SU-DHL-6 (cell line): ENCODE measurements at regions not wholly inside any gene's neighbourhood (a gene's known extent, or its start where the extent isn't known, plus 50 kb on each side); places are given as distances from the start of the nearest gene placed in this dataset.

ENCODE experiments used
- H2AFZ ChIP-seq: fragments of 200-600 bp; sonication (generic); 2 replicates; pipeline ENCODE4 v1.6.1; 2014; ENCODE audit warnings: low read depth, mild to moderate bottlenecking, moderate library complexity, mixed read lengths, antibody characterized with exemption, low read length; ENCODE audit not compliant: severe bottlenecking
- H3F3A ChIP-seq: fragments of 200-600 bp; shearing (Covaris generic); 2 replicates; pipeline ENCODE4 v1.6.0; 2016; ENCODE audit warnings: antibody characterized with exemption, mild to moderate bottlenecking; ENCODE audit not compliant: insufficient read depth
- H3K27ac ChIP-seq: fragments of 200-600 bp; sonication (generic); 2 replicates; pipeline ENCODE4 v1.5.1; 2016; ENCODE audit warnings: low read depth, mild to moderate bottlenecking, low read length, moderate library complexity, mixed read lengths
- H3K27me3 ChIP-seq: fragments of 200-600 bp; sonication (generic), shearing (Covaris generic); 2 replicates; pipeline ENCODE4 v1.6.0; 2014; ENCODE audit warnings: mild to moderate bottlenecking, low read length
- H3K36me3 ChIP-seq: fragments of 200-600 bp; sonication (generic); 2 replicates; pipeline ENCODE4 v1.6.1; 2014; ENCODE audit warnings: mild to moderate bottlenecking, low read length, mixed read lengths
- H3K4me2 ChIP-seq: fragments of 300-600, 200-600 bp; shearing (Covaris generic), sonication (generic); 2 replicates; pipeline ENCODE4 v1.6.0; 2014; ENCODE audit warnings: low read length, low read depth, mild to moderate bottlenecking; ENCODE audit not compliant: poor library complexity, severe bottlenecking
- H3K4me3 ChIP-seq: fragments of 200-600 bp; sonication (generic); 2 replicates; pipeline ENCODE4 v1.5.1; 2014; ENCODE audit warnings: antibody characterized with exemption, low read length, mild to moderate bottlenecking, mixed read lengths; ENCODE audit not compliant: insufficient read depth, poor library complexity, severe bottlenecking
- H3K79me2 ChIP-seq: fragments of 200-600 bp; sonication (generic); 2 replicates; pipeline ENCODE4 v1.6.1; 2014; ENCODE audit warnings: mild to moderate bottlenecking, low read length, moderate library complexity; ENCODE audit not compliant: insufficient read depth
- H3K9ac ChIP-seq: fragments of 200-600 bp; sonication (generic); 2 replicates; pipeline ENCODE4 v1.7.0; 2014; ENCODE audit warnings: mild to moderate bottlenecking, low read length
- H3K9me2 ChIP-seq: fragments of 200-600 bp; sonication (generic); replicated peaks from 2 replicates; pipeline ENCODE4 v1.6.1; 2014; ENCODE audit warnings: low read length; ENCODE audit not compliant: insufficient read depth
- H3K9me3 ChIP-seq: fragments of 200-600 bp; sonication (generic); 2 replicates; pipeline ENCODE4 v1.6.1; 2014; ENCODE audit warnings: low read length, mixed read lengths; ENCODE audit not compliant: insufficient read depth
- H4K20me1 ChIP-seq: fragments of 200-600 bp; sonication (generic); 2 replicates; pipeline ENCODE4 v1.6.1; 2014; ENCODE audit warnings: low read depth, mild to moderate bottlenecking, antibody characterized with exemption, low read length, moderate library complexity, mixed read lengths
- CTCF ChIP-seq: fragments of 200-600 bp; sonication (generic); IDR thresholded peaks from one replicate; pipeline ENCODE4 v1.5.1; 2017; ENCODE audit warnings: antibody characterized with exemption, mild to moderate bottlenecking, low read length, moderate library complexity; ENCODE audit not compliant: insufficient read depth, poor library complexity, severe bottlenecking
- EZH2phosphoT487 ChIP-seq: fragments of 200-600 bp; sonication (generic), shearing (Covaris generic); conservative IDR thresholded peaks from 2 replicates; pipeline ENCODE4 v1.6.1; 2018; ENCODE audit warnings: mild to moderate bottlenecking, antibody characterized with exemption, low read length, moderate library complexity, mixed read lengths

- no peak for TF ChIP-seq CTCF
- TF ChIP-seq EZH2phosphoT487 = no peak
- Histone ChIP-seq H3K36me3 (no peaks in the 10 kb centered on the region), H3K27me3 (no peaks in the 10 kb centered on the region), H3K79me2 (no peaks in the 10 kb centered on the region), H3K9ac (no peak overlapping the region), H3F3A (no peaks in the 10 kb centered on the region), H3K27ac (no peak overlapping the region), H3K9me3 (no peaks in the 10 kb centered on the region), H3K9me2 (no peaks in the 10 kb centered on the region), H3K4me3 (no peak overlapping the region), H2AFZ (no peak overlapping the region), H4K20me1 (no peaks in the 10 kb centered on the region), H3K4me2 (no peak overlapping the region)
These were observed 258.2 kb downstream of the TDRD3 start for GRCh38 chr13:60655256-60655655.

GRCh38 chr13:60654415-60654814 is 257.4 kb downstream of the TDRD3 start:
- Histone ChIP-seq H3K4me2 (no peak overlapping the region), H3K9ac (no peak overlapping the region), H2AFZ (no peak overlapping the region), H3K9me3 (no peaks in the 10 kb centered on the region), H4K20me1 (no peaks in the 10 kb centered on the region), H3K36me3 (no peaks in the 10 kb centered on the region), H3K9me2 (no peaks in the 10 kb centered on the region), H3K27me3 (no peaks in the 10 kb centered on the region), H3K4me3 (no peak overlapping the region), H3K79me2 (no peaks in the 10 kb centered on the region), H3F3A (no peaks in the 10 kb centered on the region), H3K27ac (no peak overlapping the region)
- TF ChIP-seq CTCF = peak; percentile 22
- no peak for TF ChIP-seq EZH2phosphoT487

- TF ChIP-seq EZH2phosphoT487 (no peak), CTCF (no peak)
- no peaks in the 10 kb centered on the region for H3K27me3 ChIP-seq
- no peak overlapping the region for H3K4me2 ChIP-seq
- H3K9ac ChIP-seq = no peak overlapping the region
- H3K4me3 ChIP-seq = no peak overlapping the region
- no peaks in the 10 kb centered on the region for H3K9me2 ChIP-seq
- H2AFZ ChIP-seq = no peak overlapping the region
- no peaks in the 10 kb centered on the region for H3K9me3 ChIP-seq
- H3K79me2 ChIP-seq = no peaks in the 10 kb centered on the region
- H3K27ac ChIP-seq = no peak overlapping the region
- no peaks in the 10 kb centered on the region for H4K20me1 ChIP-seq
- no peaks in the 10 kb centered on the region for H3F3A ChIP-seq
- H3K36me3 ChIP-seq = no peaks in the 10 kb centered on the region
These were observed 250.5 kb downstream of the TDRD3 start for GRCh38 chr13:60647547-60647946.
